DOHH2 (cell line): ENCODE measurements at regions not wholly inside any gene's neighbourhood (a gene's known extent, or its start where the extent isn't known, plus 50 kb on each side); places are given as distances from the start of the nearest gene placed in this dataset.

Experiments
- H3F3A ChIP-seq: fragments of 200-600 bp; sonication (generic), shearing (Covaris generic); 2 replicates; pipeline ENCODE4 v1.6.0; 2016; ENCODE audit warnings: antibody characterized with exemption, mild to moderate bottlenecking; ENCODE audit not compliant: control insufficient read depth, insufficient read depth
- H3K27ac ChIP-seq: fragments of 200-600 bp; sonication (generic); 2 replicates; pipeline ENCODE4 v1.5.1; 2014; ENCODE audit warnings: low read depth, mild to moderate bottlenecking, low read length, moderate library complexity
- H3K27me3 ChIP-seq: fragments of 200-600 bp; sonication (generic); 2 replicates; pipeline ENCODE4 v1.6.1; 2014; ENCODE audit warnings: mild to moderate bottlenecking, low read length, mixed read lengths; ENCODE audit not compliant: control insufficient read depth
- H3K36me3 ChIP-seq: fragments of 200-600 bp; sonication (generic); 2 replicates; pipeline ENCODE4 v1.6.1; 2014; ENCODE audit warnings: mild to moderate bottlenecking, low read length, moderate library complexity, mixed read lengths; ENCODE audit not compliant: control insufficient read depth
- H3K4me1 ChIP-seq: fragments of 200-600 bp; sonication (generic); 2 replicates; pipeline ENCODE4 v1.6.1; 2014; ENCODE audit warnings: mild to moderate bottlenecking, low read length, mixed read lengths; ENCODE audit not compliant: control insufficient read depth
- H3K4me2 ChIP-seq: fragments of 200-600 bp; sonication (generic); 2 replicates; pipeline ENCODE4 v1.6.0; 2014; ENCODE audit warnings: mild to moderate bottlenecking, low read length, moderate library complexity
- H3K4me3 ChIP-seq: fragments of 200-600 bp; sonication (generic); 2 replicates; pipeline ENCODE4 v1.5.1; 2014; ENCODE audit warnings: mild to moderate bottlenecking, low read length, mixed read lengths
- H3K79me2 ChIP-seq: fragments of 200-600 bp; sonication (generic); 2 replicates; pipeline ENCODE4 v1.6.1; 2014; ENCODE audit warnings: mild to moderate bottlenecking, low read length, mixed read lengths; ENCODE audit not compliant: control insufficient read depth
- H3K9me2 ChIP-seq: fragments of 200-600 bp; sonication (generic); replicated peaks from 2 replicates; pipeline ENCODE4 v1.6.1; 2014; ENCODE audit warnings: mild to moderate bottlenecking, low read length, mixed read lengths; ENCODE audit not compliant: control insufficient read depth
- H3K9me3 ChIP-seq: fragments of 200-600 bp; sonication (generic); 2 replicates; pipeline ENCODE4 v1.6.1; 2014; ENCODE audit warnings: antibody characterized with exemption, low read length, mixed read lengths; ENCODE audit not compliant: control insufficient read depth, insufficient read depth
- H4K20me1 ChIP-seq: fragments of 200-600 bp; sonication (generic); 2 replicates; pipeline ENCODE4 v1.6.0; 2014; ENCODE audit warnings: low read depth, mild to moderate bottlenecking, antibody characterized with exemption, low read length, moderate library complexity; ENCODE audit not compliant: control insufficient read depth, insufficient read depth
- CTCF ChIP-seq: fragments of 200-600 bp; sonication (generic); IDR thresholded peaks from one replicate; pipeline ENCODE4 v1.5.1; 2014; ENCODE audit warnings: antibody characterized with exemption, mild to moderate bottlenecking, low read depth, low read length; ENCODE audit not compliant: poor library complexity, severe bottlenecking
- EZH2phosphoT487 ChIP-seq: fragments of 200-600 bp; sonication (generic); IDR thresholded peaks from 2 replicates; pipeline ENCODE4 v1.6.1; 2017; ENCODE audit warnings: borderline replicate concordance, mild to moderate bottlenecking, antibody characterized with exemption, low read length, moderate library complexity, mixed read lengths

- no peaks in the 10 kb centered on the region for H3K9me3 ChIP-seq
- TF ChIP-seq EZH2phosphoT487 = no peak
- no peak for TF ChIP-seq CTCF
- H3F3A ChIP-seq = no peaks in the 10 kb centered on the region
- H3K9me2 ChIP-seq = no peaks in the 10 kb centered on the region
- no peaks in the 10 kb centered on the region for H3K79me2 ChIP-seq
- H3K27ac ChIP-seq = no peak overlapping the region
- no peak overlapping the region for H3K4me2 ChIP-seq
- no peaks in the 10 kb centered on the region for H3K4me1 ChIP-seq
- no peaks in the 10 kb centered on the region for H3K36me3 ChIP-seq
- no peaks in the 10 kb centered on the region for H4K20me1 ChIP-seq
- H3K4me3 ChIP-seq = no peak overlapping the region
- no peaks in the 10 kb centered on the region for H3K27me3 ChIP-seq
Measured at GRCh38 chr14:71645656-71646055, 286.6 kb upstream of the RGS6 start.

GRCh38 chr14:71646518-71646917 is 285.7 kb upstream of the RGS6 start:
- Histone ChIP-seq H3F3A (no peaks in the 10 kb centered on the region), H3K27ac (no peak overlapping the region), H3K4me2 (no peak overlapping the region), H3K79me2 (no peaks in the 10 kb centered on the region), H4K20me1 (no peaks in the 10 kb centered on the region), H3K27me3 (no peaks in the 10 kb centered on the region), H3K9me2 (no peaks in the 10 kb centered on the region), H3K4me1 (no peaks in the 10 kb centered on the region), H3K36me3 (no peaks in the 10 kb centered on the region), H3K9me3 (no peaks in the 10 kb centered on the region), H3K4me3 (no peak overlapping the region)
- no peak for TF ChIP-seq EZH2phosphoT487
- no peak for TF ChIP-seq CTCF

GRCh38 chr14:71647086-71647784 is 285.0 kb upstream of the RGS6 start:
- Histone ChIP-seq H3K9me2 (no peaks in the 10 kb centered on the region), H4K20me1 (no peaks in the 10 kb centered on the region), H3F3A (no peaks in the 10 kb centered on the region), H3K4me3 (no peak overlapping the region), H3K27me3 (no peaks in the 10 kb centered on the region), H3K4me1 (no peaks in the 10 kb centered on the region), H3K36me3 (no peaks in the 10 kb centered on the region), H3K9me3 (no peaks in the 10 kb centered on the region), H3K79me2 (no peaks in the 10 kb centered on the region), H3K4me2 (no peak overlapping the region), H3K27ac (no peak overlapping the region)
- TF ChIP-seq CTCF (no peak), EZH2phosphoT487 (no peak)
